GM18868 (cell line): ENCODE measurements at regions not wholly inside any gene's neighbourhood (a gene's known extent, or its start where the extent isn't known, plus 50 kb on each side); places are given as distances from the start of the nearest gene placed in this dataset.

Experiments used
- ATAC-seq: cut with Tn5 transposase; IDR thresholded peaks from one replicate; pipeline ENCODE4 v1.9.1; 2021; ENCODE audit warnings: mild to moderate bottlenecking, moderate library complexity; ENCODE audit not compliant: unreplicated experiment

GRCh38 chr10:44769450-44769849, 141.7 kb upstream of the TMEM72 start:
- ATAC-seq, result no peak

- no peak for ATAC-seq
Measured at GRCh38 chr10:44771233-44771995, 139.7 kb upstream of the TMEM72 start.

- no peak for ATAC-seq
Measured at GRCh38 chr10:44773565-44773964, 137.6 kb upstream of the TMEM72 start.

GRCh38 chr10:44774676-44775401, 136.3 kb upstream of the TMEM72 start:
- no peak for ATAC-seq

GRCh38 chr10:44775402-44775741, 135.8 kb upstream of the TMEM72 start:
- ATAC-seq, result no peak

- no peak for ATAC-seq
Measured at GRCh38 chr10:44776181-44776580, 135.0 kb upstream of the TMEM72 start.

GRCh38 chr10:44779511-44779910, 131.6 kb upstream of the TMEM72 start:
- ATAC-seq, result no peak

- ATAC-seq, result no peak
Measured at GRCh38 chr10:44780426-44780825, 130.7 kb upstream of the TMEM72 start.

GRCh38 chr10:44781131-44781530, 130.0 kb upstream of the TMEM72 start:
- ATAC-seq, result no peak

GRCh38 chr10:44786286-44786850, 124.8 kb upstream of the TMEM72 start:
- ATAC-seq, result no peak

GRCh38 chr10:44787480-44788075, 123.6 kb upstream of the TMEM72 start:
- ATAC-seq, result no peak

GRCh38 chr10:44788147-44789129, 122.7 kb upstream of the TMEM72 start:
- ATAC-seq, result no peak

- no peak for ATAC-seq
Measured at GRCh38 chr10:44792119-44792775, 118.9 kb upstream of the TMEM72 start.

GRCh38 chr10:44799966-44800365, 111.2 kb upstream of the TMEM72 start:
- no peak for ATAC-seq

GRCh38 chr10:44801383-44802327, 109.5 kb upstream of the TMEM72 start:
- no peak for ATAC-seq

- ATAC-seq, result no peak
Measured at GRCh38 chr10:44803862-44804261, 107.3 kb upstream of the TMEM72 start.

- no peak for ATAC-seq
Measured at GRCh38 chr10:44804661-44805060, 106.5 kb upstream of the TMEM72 start.

GRCh38 chr10:44805466-44806210, 105.5 kb upstream of the TMEM72 start:
- no peak for ATAC-seq
